Duodenal mucosa (tissue), 2 donors: ENCODE measurements at regions not wholly inside any gene's neighbourhood (a gene's known extent, or its start where the extent isn't known, plus 50 kb on each side); places are given as distances from the start of the nearest gene placed in this dataset.
"Not testable (repeated sequence)": the region's sequence is repeated elsewhere in the genome, so short reads cannot be mapped to it uniquely, and the experiment has no call there.

Experiments
- H3K27ac ChIP-seq: one replicate; pipeline ENCODE4 v1.7.0; 2013; ENCODE audit warnings: low read depth, low read length
- H3K27me3 ChIP-seq, 2 donors: one replicate each; pipeline ENCODE4 v1.7.0; 2013; ENCODE audit warnings: low read length in 2 of 2, control low read depth in 1 of 2; ENCODE audit not compliant: insufficient read depth in 2 of 2, control insufficient read depth in 1 of 2
- H3K36me3 ChIP-seq, 2 donors: one replicate each; pipeline ENCODE4 v1.7.0; 2013; ENCODE audit warnings: low read length in 2 of 2, control low read depth in 1 of 2; ENCODE audit not compliant: insufficient read depth in 2 of 2, control insufficient read depth in 1 of 2
- H3K4me1 ChIP-seq, 2 donors: one replicate each; pipeline ENCODE4 v1.7.0; 2013; ENCODE audit warnings: low read length in 2 of 2, control low read depth in 1 of 2; ENCODE audit not compliant: insufficient read depth in 2 of 2, control insufficient read depth in 1 of 2
- H3K4me3 ChIP-seq, 2 donors: one replicate each; pipeline ENCODE4 v1.7.0; 2013; ENCODE audit warnings: low read length in 2 of 2, low read depth in 1 of 2
- H3K9ac ChIP-seq, 2 donors: one replicate each; pipeline ENCODE4 v1.7.0; 2013; ENCODE audit warnings: low read length in 2 of 2, low read depth in 1 of 2
- H3K9me3 ChIP-seq, 2 donors: one replicate each; pipeline ENCODE4 v1.7.0; 2013; ENCODE audit warnings: low read length in 2 of 2, control low read depth in 1 of 2; ENCODE audit not compliant: control insufficient read depth in 1 of 2

DNA sequence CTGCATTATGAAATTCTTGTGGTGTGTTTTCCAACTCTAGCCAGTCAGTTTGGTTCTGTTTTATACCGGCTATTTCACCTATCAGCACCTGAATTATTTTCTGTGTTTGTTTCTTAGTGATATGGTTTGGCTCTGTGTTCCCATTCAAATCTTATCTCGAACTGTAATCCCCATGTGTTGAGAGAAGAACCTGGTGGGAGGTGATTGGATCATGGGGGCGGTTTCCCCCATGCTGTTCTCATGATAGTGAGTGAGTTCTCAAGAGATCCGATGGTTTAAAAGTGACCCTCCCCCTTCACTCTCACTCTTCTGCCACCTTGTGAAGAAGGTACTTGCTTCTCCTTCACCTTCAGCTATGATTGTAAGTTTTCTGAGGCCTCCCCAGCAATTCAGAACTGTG lies 1006.2 kb upstream of the FOXG1 start:
- not testable (repeated sequence) for H3K9ac ChIP-seq, H3K27ac ChIP-seq, H3K27me3 ChIP-seq, H3K4me1 ChIP-seq, H3K36me3 ChIP-seq, H3K9me3 ChIP-seq, H3K4me3 ChIP-seq

DNA sequence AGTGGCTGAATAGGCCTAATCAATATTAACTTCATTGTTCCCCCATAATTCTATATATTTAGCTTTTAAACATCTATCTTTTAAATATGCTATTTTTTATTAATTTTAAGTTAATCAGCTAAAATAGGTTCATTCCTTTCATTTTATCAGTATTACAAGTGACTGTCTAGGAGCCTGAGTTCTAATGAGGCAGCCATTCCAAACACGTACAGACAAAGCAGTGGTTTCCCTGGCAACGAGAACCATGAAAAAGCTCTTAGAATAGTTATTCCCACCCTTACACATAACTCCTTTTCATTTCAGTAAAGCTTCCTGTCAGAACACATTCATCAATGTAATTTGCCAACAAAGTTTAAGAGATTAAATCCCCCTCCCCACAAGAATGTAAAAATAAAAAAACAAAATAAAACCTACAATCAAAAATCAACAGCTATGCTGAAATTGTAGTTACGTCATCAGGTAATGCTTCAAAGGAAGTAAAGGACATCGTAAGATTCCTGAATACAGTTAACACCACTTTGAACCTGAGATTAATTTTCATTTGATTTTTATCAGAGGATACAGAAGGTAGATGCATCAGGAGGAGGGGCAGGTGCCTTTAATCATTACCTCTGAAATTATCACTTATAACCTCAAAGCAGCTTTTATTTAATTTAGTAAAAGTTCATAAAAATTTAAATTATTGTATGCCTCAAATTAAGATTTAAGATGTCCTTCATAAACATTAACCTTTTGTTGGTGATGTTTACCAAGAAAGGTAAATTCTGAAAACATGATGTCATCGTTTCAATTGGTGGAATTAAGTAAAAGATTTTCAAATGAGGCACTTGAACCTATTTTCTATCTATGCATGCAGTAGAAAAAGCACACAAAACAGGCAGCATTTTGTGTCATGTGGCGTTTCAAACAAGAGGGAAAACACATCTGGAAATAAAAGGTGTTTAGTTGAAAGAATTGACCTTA lies 967.2 kb upstream of the FOXG1 start:
- not testable (repeated sequence) for H3K9me3 ChIP-seq, H3K27ac ChIP-seq, H3K4me3 ChIP-seq, H3K36me3 ChIP-seq, H3K9ac ChIP-seq, H3K27me3 ChIP-seq, H3K4me1 ChIP-seq

DNA sequence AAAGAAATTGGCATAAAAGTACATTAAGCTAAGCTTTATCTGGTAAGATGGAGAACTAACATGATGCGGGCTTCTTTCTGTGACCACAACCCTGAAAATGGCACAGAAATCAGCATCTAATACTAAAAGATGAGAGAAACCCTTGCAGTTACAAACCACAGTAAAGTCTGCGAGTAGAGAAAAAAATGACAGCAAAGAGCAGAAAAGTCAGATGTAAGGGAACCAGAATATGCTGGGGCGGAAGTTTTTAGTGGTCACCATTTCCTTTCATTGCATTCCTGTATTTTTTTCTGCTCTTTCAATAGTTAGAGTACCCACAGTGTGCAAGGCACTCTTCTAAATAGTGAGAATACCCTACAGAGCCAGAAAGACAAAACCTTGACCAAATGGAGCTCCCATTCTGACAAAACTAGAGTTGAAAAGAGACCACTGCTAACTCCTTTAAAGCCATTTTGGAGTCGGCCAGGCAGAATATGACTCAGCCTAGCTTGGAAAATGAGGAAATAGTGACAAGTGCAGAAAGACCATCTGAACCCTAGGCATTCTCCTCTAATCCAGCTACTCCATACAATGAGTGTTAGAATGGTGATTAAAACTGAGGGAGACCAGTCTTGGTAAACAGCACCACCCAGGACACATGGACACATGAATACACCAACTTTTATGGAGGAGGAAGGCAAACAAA lies 948.7 kb upstream of the FOXG1 start:
- not testable (repeated sequence) for H3K4me1 ChIP-seq, H3K27me3 ChIP-seq, H3K9ac ChIP-seq, H3K36me3 ChIP-seq, H3K4me3 ChIP-seq, H3K27ac ChIP-seq, H3K9me3 ChIP-seq

DNA sequence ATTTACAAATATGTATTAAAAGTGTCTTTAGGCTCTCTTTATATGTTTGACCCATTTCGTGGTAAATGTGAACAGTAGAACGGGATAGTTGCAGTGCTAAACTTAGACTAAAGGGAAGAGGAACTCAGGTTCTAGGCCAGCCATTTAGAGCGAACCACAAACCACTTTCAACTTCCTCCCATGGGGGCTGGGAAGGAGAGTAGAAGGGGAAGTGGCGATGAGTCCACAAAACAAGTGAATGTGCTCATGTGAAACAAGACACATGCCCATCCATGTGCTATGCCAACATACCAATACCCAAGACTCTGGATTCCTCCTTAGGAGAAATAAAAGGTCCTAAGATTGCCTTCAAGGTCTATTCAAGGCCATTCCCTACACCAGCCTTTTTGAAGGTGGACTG lies 940.4 kb upstream of the FOXG1 start:
- H3K9ac ChIP-seq, H3K4me3 ChIP-seq, H3K27me3 ChIP-seq, H3K9me3 ChIP-seq, H3K36me3 ChIP-seq, H3K4me1 ChIP-seq, H3K27ac ChIP-seq: not testable (repeated sequence)

DNA sequence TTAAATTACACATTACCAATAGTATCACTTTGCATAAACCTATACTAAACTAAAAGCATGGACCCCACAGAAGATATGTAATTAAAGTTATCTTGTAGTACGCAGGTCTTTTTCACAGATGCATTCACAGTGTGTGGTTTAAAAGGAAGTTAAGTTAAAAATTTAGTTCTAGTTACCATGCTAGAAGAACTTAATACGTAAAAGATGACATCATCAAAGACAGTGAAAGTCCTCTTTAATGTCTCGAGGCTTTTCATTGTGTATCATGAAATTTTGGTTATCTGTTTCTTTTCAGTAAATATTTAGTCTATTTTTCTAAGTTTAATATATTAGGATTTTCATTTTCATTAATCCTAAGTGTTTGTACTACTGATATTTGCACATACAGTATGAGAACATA lies 934.6 kb upstream of the FOXG1 start:
- H3K9me3 ChIP-seq, H3K9ac ChIP-seq: not testable (repeated sequence)

DNA sequence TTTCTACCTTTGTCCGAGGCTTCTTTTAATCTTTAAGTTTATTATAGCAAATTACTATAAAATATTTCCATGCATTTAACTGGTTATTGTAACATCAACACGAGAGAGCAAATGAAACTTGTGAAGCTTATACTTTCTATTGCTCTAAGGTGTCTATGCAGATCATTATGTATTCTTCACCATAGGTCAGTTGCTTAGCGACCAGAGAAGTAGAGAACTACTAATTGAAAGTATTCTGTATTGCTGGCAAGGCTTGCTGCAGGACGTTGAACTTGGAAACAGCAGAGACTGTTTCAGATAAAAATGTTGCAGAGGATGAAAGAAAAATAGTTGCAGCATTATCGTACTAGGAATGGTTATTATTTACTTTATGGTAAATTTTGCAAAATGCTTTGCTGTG lies 933.6 kb upstream of the FOXG1 start:
- H3K27ac ChIP-seq, H3K4me1 ChIP-seq, H3K36me3 ChIP-seq, H3K27me3 ChIP-seq, H3K9me3 ChIP-seq, H3K9ac ChIP-seq, H3K4me3 ChIP-seq: not testable (repeated sequence)

More for the DNA sequence above, 934.6 kb upstream of the FOXG1 start:
- H3K4me3 ChIP-seq, H3K4me1 ChIP-seq, H3K36me3 ChIP-seq, H3K27ac ChIP-seq, H3K27me3 ChIP-seq: not testable (repeated sequence)

DNA sequence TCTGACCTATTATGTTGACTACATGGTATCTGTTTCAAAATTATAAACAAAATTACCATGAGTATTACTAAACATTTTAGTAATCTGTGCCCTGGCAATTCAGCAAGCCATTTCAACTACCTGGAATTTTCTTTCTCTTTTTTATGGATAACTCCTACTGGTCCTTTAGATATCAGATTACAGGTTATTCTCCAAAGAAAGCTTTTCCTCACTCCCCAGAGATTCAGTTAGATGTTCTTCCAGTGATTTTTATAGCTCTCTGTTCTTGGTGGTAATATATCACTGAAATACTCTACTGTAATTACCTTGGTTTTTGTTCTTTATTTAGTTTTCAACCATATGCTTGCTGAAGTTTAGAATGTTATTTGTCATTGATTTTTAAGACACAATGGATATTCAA lies 930.2 kb upstream of the FOXG1 start:
- no peak overlapping the region for H3K27ac ChIP-seq
- H3K36me3 ChIP-seq, result no peaks in the 10 kb centered on the region
- no peak overlapping the region for H3K9ac ChIP-seq
- H3K4me3 ChIP-seq, result no peak overlapping the region
- H3K9me3 ChIP-seq, result no peaks in the 10 kb centered on the region
- H3K4me1 ChIP-seq, result no peaks in the 10 kb centered on the region
- H3K27me3 ChIP-seq, result no peaks in the 10 kb centered on the region

DNA sequence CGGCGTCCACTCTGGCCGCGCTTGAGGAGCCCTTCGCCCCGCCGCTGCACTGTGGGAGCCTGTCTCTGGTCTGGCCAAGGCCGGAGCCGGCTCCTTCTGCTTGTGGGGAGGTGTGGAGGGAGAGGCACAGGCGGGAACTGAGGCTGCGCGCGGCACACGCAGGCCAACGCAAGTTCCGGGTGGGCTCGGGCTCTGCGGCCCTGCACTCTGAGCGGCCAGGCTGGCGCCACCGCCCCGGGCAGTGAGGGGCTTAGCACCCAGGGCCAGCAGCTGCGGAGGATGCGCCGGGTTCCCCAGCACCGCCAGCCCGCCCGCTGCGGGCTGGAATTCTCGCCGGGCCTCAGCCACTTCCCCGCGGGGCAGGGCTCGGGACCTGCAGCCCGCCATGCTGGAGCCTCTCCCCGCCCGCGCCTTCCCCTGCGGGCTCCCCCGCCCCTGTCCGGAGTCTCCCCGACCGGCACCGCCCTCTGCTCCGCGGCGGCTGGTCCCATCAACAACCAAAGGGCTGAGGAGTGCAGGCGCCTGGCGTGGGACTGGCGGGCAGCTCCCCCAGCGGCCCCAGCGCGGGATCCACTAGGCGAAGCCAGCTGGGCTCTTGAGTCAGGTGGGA lies 921.2 kb upstream of the FOXG1 start:
- Histone ChIP-seq H3K9me3 (peaks cover 0 to 5% of the 10 kb centered on the region in 2 donors), H3K27me3 (no peaks in the 10 kb centered on the region), H3K9ac (no peak overlapping the region), H3K27ac (no peak overlapping the region), H3K36me3 (no peaks in the 10 kb centered on the region), H3K4me3 (no peak overlapping the region), H3K4me1 (no peaks in the 10 kb centered on the region)

DNA sequence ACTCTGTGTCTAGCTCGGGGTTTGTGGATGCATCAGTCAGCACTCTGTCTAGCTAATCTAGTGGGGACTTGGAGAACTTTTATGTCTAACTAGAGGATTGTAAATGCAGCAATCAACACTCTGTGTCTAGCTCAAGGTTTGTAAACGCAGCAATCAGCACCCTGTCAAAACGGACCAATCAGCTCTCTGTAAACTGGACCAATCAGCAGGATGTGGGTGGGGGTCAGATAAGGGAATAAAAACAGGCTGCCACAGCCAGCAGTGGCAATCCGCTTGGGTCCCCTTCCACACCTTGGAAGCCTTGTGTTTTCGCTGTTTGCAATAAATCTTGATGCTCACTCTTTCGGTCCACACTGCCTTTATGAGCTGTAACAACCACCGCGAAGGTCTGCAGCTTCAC lies 920.7 kb upstream of the FOXG1 start:
- Histone ChIP-seq H3K4me3 (no peak overlapping the region), H3K27ac (no peak overlapping the region), H3K4me1 (no peaks in the 10 kb centered on the region), H3K36me3 (no peaks in the 10 kb centered on the region), H3K27me3 (no peaks in the 10 kb centered on the region), H3K9ac (no peak overlapping the region), H3K9me3 (peaks cover 0 to 5% of the 10 kb centered on the region in 2 donors)

DNA sequence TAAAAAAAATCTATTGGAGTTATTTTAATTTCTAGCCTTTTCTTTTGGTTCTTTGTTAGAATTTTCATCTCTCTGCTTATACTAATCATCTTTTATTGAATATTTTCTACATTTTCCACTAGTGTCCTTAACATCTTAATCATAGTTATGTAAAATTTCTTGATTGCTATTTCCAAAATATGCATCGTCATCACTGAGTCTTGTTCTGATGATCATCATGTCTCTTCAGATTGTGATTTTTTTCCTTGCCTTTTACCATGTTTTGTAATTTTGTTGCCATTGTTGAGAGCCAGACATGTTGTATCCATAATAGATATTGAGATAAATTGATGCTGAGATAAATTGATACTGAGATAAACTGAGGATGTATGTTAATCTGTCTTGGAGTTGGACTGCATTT lies 919.1 kb upstream of the FOXG1 start:
- not testable (repeated sequence) for H3K27ac ChIP-seq, H3K27me3 ChIP-seq, H3K36me3 ChIP-seq, H3K9ac ChIP-seq, H3K4me1 ChIP-seq, H3K9me3 ChIP-seq, H3K4me3 ChIP-seq
